CD14-positive monocyte (primary cell): ENCODE measurements at regions not wholly inside any gene's neighbourhood (a gene's known extent, or its start where the extent isn't known, plus 50 kb on each side); places are given as distances from the start of the nearest gene placed in this dataset.

Source experiments
- DNase-seq, 3 donors: peaks; one replicate each; pipeline ENCODE4 v3.0.0-alpha.2; 2011 to 2022
- H2AFZ ChIP-seq: 2 replicates; pipeline ENCODE4 v1.6.0; 2012; ENCODE audit warnings: mild to moderate bottlenecking, low read depth, low read length, inconsistent platforms; ENCODE audit not compliant: insufficient read depth, poor library complexity, severe bottlenecking
- H3K27ac ChIP-seq, 2 donors: 1 replicate in 1 of 2; 2 replicates in 1 of 2; pipeline ENCODE4 v1.5.1; 2012 to 2013; ENCODE audit warnings: low read length in 2 of 2, control low read depth in 1 of 2, inconsistent platforms in 1 of 2, low read depth in 1 of 2, mild to moderate bottlenecking in 1 of 2
- H3K27me3 ChIP-seq, 2 donors: one replicate each; pipeline versions ENCODE4 v1.6.0 to v1.6.1; 2011 to 2013; ENCODE audit warnings: low read length in 2 of 2; ENCODE audit not compliant: control insufficient read depth in 2 of 2, insufficient read depth in 2 of 2
- H3K36me3 ChIP-seq, 2 donors: replicated peaks in 1 of 2; 1 replicate in 1 of 2; 2 replicates in 1 of 2; pipeline versions ENCODE4 v1.5.1 to v1.6.1; 2012 to 2013; ENCODE audit warnings: low read length in 2 of 2, control low read depth in 1 of 2, inconsistent platforms in 1 of 2, mild to moderate bottlenecking in 1 of 2; ENCODE audit not compliant: insufficient read depth in 2 of 2, control insufficient read depth in 1 of 2
- H3K4me1 ChIP-seq, 2 donors: 1 replicate in 1 of 2; 2 replicates in 1 of 2; pipeline versions ENCODE4 v1.5.1 to v1.6.1; 2012 to 2013; ENCODE audit warnings: low read length in 2 of 2, control low read depth in 1 of 2, inconsistent platforms in 1 of 2, mild to moderate bottlenecking in 1 of 2, moderate library complexity in 1 of 2; ENCODE audit not compliant: insufficient read depth in 2 of 2, control insufficient read depth in 1 of 2
- H3K4me2 ChIP-seq: replicated peaks from 2 replicates; pipeline ENCODE3; 2012; ENCODE audit warnings: low read length, moderate library complexity, mild to moderate bottlenecking; ENCODE audit not compliant: poor library complexity, severe bottlenecking; ENCODE audit errors: extremely low read depth
- H3K4me3 ChIP-seq, 3 experiments: fragments of 200-600 bp in 1 of 3; sonication (generic) in 1 of 3; replicated peaks in 1 of 3; 1 replicate in 2 of 3; 2 replicates in 1 of 3; pipeline ENCODE4 v1.5.1; 2011 to 2013; ENCODE audit warnings: low read length in 3 of 3, mild to moderate bottlenecking in 3 of 3, control low read depth in 2 of 3, low read depth in 2 of 3, inconsistent platforms in 1 of 3, moderate library complexity in 1 of 3
- H3K79me2 ChIP-seq: 2 replicates; pipeline ENCODE4 v1.6.0; 2012; ENCODE audit warnings: mild to moderate bottlenecking, control low read depth, inconsistent platforms, low read length, moderate library complexity; ENCODE audit not compliant: insufficient read depth
- H3K9ac ChIP-seq: 2 replicates; pipeline ENCODE4 v1.6.0; 2017; ENCODE audit warnings: low read length, mild to moderate bottlenecking; ENCODE audit not compliant: insufficient read depth, poor library complexity, severe bottlenecking
- H3K9me3 ChIP-seq, 2 donors: replicated peaks in 1 of 2; 1 replicate in 1 of 2; 2 replicates in 1 of 2; pipeline versions ENCODE4 v1.5.1 to v1.6.1; 2012 to 2013; ENCODE audit warnings: low read length in 2 of 2, control low read depth in 1 of 2; ENCODE audit not compliant: control insufficient read depth in 1 of 2, insufficient read depth in 1 of 2
- H4K20me1 ChIP-seq: 2 replicates; pipeline ENCODE4 v1.6.0; 2012; ENCODE audit warnings: mild to moderate bottlenecking, low read length, control low read depth, moderate library complexity; ENCODE audit not compliant: insufficient read depth
- H3K27ac Mint-ChIP-seq, 7 donors: one replicate each; pipeline ENCODE4 v1.8.0; 2020; ENCODE audit warnings: mild to moderate bottlenecking in 7 of 7, mixed read lengths in 7 of 7, moderate library complexity in 6 of 7, inconsistent platforms in 2 of 7
- H3K27me3 Mint-ChIP-seq, 3 donors: one replicate each; pipeline ENCODE4 v1.8.0; 2021 to 2022; ENCODE audit warnings: low read depth in 3 of 3, mild to moderate bottlenecking in 3 of 3, mixed read lengths in 3 of 3, moderate library complexity in 3 of 3, inconsistent platforms in 1 of 3
- H3K36me3 Mint-ChIP-seq, 2 donors: one replicate each; pipeline ENCODE4 v1.8.0; 2020; ENCODE audit warnings: mixed read lengths in 2 of 2, inconsistent platforms in 1 of 2, mild to moderate bottlenecking in 1 of 2
- H3K4me1 Mint-ChIP-seq: one replicate; pipeline ENCODE4 v1.8.0; 2020; ENCODE audit warnings: mild to moderate bottlenecking, mixed read lengths
- H3K4me3 Mint-ChIP-seq, 2 donors: one replicate each; pipeline ENCODE4 v1.8.0; 2020; ENCODE audit warnings: mild to moderate bottlenecking in 2 of 2, mixed read lengths in 2 of 2, moderate library complexity in 1 of 2
- H3K9me3 Mint-ChIP-seq, 7 donors: one replicate each; pipeline ENCODE4 v1.8.0; 2020 to 2022; ENCODE audit warnings: mixed read lengths in 7 of 7, mild to moderate bottlenecking in 6 of 7, moderate library complexity in 6 of 7, inconsistent platforms in 2 of 7
- CTCF ChIP-seq: fragments of 200-600 bp; IDR thresholded peaks from one replicate; pipeline ENCODE4 v1.8.0; 2022; ENCODE audit warnings: antibody characterized with exemption, mild to moderate bottlenecking
- WGBS: methylation state at CpG from one replicate; pipeline ENCODE4 v1.1.5; 2013; ENCODE audit warnings: missing lambda C conversion rate; ENCODE audit not compliant: insufficient coverage; 5-methylcytosine and 5-hydroxymethylcytosine counted together
- intact Hi-C, 2 donors: fragments of 100-400 bp; cut with micrococcal nuclease; formaldehyde crosslinking; loops; one replicate each; pipeline versions ENCODE4 v1.15.0 to v1.15.1; 2023

GRCh38 chr4:159433337-159433736 lies 330.5 kb downstream of the RAPGEF2 start:
- WGBS: 88% methylated on average over 2 of the region's 3 CpGs
- no peaks in the 10 kb centered on the region for H3K27me3 ChIP-seq
- H3K27ac Mint-ChIP-seq: no peak overlapping the region
- H3K4me3 ChIP-seq: no peak overlapping the region
- H3K4me1 Mint-ChIP-seq: peaks cover 20% of the 10 kb centered on the region
- no peak overlapping the region for H3K27ac ChIP-seq
- H3K4me3 Mint-ChIP-seq: no peak overlapping the region
- peaks cover 7 to 19% (median 16%) of the 10 kb centered on the region in 3 donors for H3K27me3 Mint-ChIP-seq
- H3K36me3 Mint-ChIP-seq: no peaks in the 10 kb centered on the region
- no peaks in the 10 kb centered on the region for H3K79me2 ChIP-seq
- no peak overlapping the region for H2AFZ ChIP-seq
- no peak overlapping the region for H3K4me2 ChIP-seq
- peaks cover 4 to 9% of the 10 kb centered on the region in 2 donors for H3K4me1 ChIP-seq
- peaks cover 0 to 3% (median 0%) of the 10 kb centered on the region in 7 donors for H3K9me3 Mint-ChIP-seq
- H3K9ac ChIP-seq: no peak overlapping the region
- intact Hi-C loops: no loop called here
- no peak for DNase-seq
- H3K36me3 ChIP-seq: no peaks in the 10 kb centered on the region
- no peaks in the 10 kb centered on the region for H4K20me1 ChIP-seq
- H3K9me3 ChIP-seq: no peaks in the 10 kb centered on the region
- TF ChIP-seq CTCF: no peak

DNA sequence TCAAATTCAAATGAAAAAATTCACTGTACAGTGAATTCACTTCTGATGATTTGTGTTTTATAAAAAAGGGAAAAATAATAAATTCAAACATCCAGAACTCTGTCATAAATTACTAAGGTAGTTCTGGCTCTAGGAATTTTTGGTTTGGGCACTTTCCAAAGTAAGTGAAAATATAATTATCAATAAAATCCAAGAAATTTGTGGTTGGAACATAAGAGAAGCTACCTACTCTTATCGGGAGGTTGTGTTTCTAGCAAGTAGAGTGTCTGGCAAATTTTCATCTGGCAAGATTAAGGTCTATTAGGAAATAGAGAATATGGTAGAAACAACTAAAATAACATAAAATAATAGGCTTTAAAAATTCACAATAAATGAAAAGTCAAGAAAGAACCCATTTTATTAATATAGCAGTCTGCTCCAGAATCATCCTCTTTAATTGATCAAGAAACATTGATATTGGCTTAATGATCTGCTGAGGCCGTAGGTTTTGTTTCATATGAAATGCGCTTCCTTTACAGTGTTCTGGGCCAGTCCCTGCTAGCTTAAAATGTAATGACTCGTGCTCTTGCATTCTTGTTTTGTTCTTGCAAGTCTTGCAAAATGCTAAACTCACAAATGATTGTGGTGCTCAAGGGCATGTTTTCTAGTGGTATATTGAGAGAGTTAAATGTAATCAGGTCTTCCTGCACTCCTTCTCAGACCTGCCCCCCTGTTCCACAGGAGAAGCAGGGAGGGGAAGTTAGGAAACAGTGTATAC lies 331.4 kb downstream of the RAPGEF2 start:
- Histone ChIP-seq H3K9ac (no peak overlapping the region), H4K20me1 (no peaks in the 10 kb centered on the region), H2AFZ (no peak overlapping the region), H3K4me1 (peaks cover 4 to 7% of the 10 kb centered on the region in 2 donors), H3K4me2 (no peak overlapping the region), H3K4me3 (no peak overlapping the region), H3K79me2 (no peaks in the 10 kb centered on the region), H3K36me3 (no peaks in the 10 kb centered on the region), H3K27me3 (no peaks in the 10 kb centered on the region), H3K9me3 (no peaks in the 10 kb centered on the region), H3K27ac (no peak overlapping the region)
- Mint-ChIP-seq H3K27me3 (peaks cover 8 to 17% (median 13%) of the 10 kb centered on the region in 3 donors), H3K4me3 (no peak overlapping the region), H3K27ac (no peak overlapping the region), H3K9me3 (peaks cover 0 to 3% (median 0%) of the 10 kb centered on the region in 7 donors), H3K4me1 (peaks cover 16% of the 10 kb centered on the region), H3K36me3 (no peaks in the 10 kb centered on the region)
- WGBS: 71% methylated on average over 1 of the region's 4 CpGs
- intact Hi-C loops: no loop called here
- TF ChIP-seq CTCF: no peak
- no peak for DNase-seq
